Stimulated activated CD4-positive, alpha-beta T cell treated with anti-CD3 and anti-CD28 coated beads, Interleukin-15, amount 100 ng/mL, for 48 hours (primary cell): ENCODE measurements at regions not wholly inside any gene's neighbourhood (a gene's known extent, or its start where the extent isn't known, plus 50 kb on each side); places are given as distances from the start of the nearest gene placed in this dataset.

Experiments used
- DNase-seq, 2 donors: peaks; one replicate each; pipeline ENCODE4 v3.0.0-alpha.2; 2020; ENCODE audit warnings: low read depth in 2 of 2

GRCh38 chr2:215771241-215771640 is 242.1 kb downstream of the MREG start:
- DNase-seq, result no peak

DNA sequence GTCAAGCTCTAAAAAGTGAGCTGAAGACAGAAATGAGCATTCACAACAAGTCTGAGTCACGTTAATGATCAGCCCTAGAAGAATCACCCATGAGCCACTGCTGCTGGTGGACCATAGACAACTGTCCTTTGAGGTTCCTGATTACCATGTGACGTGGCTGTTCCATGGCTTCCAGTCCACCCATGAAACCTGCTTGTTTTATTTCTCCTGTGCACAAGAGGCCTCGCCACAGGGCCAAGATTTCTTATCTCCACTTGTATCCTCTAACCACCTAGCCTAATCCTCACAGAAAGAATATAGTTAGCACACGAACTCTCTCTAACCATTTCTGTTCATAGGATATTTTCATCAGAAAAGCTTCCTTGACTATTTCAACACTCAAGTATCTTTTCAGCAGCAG is 242.7 kb downstream of the MREG start:
- no peak for DNase-seq

GRCh38 chr2:215769246-215769645 is 244.1 kb downstream of the MREG start:
- DNase-seq, result no peak

- no peak for DNase-seq
These were observed 245.7 kb downstream of the MREG start for GRCh38 chr2:215767625-215768024.

- DNase-seq, result no peak
These were observed 247.5 kb downstream of the MREG start for GRCh38 chr2:215765729-215766360.

DNA sequence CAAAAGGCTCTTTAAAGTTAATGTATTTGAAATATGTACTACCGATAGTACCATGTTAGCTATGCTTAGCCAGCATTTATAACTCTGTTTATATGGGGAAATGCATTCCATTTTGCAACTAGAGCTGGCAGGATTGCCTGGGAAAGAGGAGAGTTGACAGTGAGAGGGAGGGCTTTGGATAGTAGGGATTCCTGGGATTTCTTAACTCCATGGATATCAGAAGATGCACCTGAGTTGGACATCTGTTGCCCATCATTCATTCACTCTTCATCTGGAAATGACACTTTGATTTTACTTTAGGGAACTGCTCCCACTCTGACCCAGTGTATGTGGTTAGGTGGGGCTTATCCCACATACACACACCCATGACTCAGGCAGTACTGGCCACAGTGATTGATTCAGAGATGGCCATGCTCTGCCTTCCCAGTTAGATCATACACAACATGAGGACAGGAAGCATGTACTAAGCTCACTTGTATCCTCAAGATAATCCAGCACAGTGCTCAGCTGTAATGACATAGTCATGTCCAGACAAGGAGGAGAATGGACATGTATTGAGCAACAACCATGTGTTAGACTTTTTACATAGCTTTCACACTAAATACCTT is 248.8 kb downstream of the MREG start:
- no peak for DNase-seq

DNA sequence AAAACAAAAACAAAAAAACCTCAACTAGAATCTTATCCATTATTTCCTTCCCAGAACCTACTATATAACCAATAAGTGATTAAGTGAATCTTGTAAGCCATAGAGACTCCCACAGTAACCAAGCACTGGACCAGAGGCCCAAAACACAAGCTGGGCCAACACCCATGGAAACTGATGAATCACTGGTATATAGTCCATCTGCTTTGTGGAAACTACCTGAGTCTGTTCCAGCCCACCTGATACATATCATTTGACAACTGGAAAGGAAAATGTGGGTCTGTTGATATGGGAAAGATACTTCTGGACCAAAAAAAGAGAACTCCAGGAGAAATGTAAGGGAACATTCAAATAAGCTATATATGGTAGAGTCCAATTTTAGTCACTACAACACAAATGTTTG is 252.8 kb downstream of the MREG start:
- no peak for DNase-seq

- DNase-seq, result no peak
These were observed 253.3 kb downstream of the MREG start for GRCh38 chr2:215760091-215760490.

- no peak for DNase-seq
These were observed 254.7 kb downstream of the MREG start for GRCh38 chr2:215758691-215759090.

DNA sequence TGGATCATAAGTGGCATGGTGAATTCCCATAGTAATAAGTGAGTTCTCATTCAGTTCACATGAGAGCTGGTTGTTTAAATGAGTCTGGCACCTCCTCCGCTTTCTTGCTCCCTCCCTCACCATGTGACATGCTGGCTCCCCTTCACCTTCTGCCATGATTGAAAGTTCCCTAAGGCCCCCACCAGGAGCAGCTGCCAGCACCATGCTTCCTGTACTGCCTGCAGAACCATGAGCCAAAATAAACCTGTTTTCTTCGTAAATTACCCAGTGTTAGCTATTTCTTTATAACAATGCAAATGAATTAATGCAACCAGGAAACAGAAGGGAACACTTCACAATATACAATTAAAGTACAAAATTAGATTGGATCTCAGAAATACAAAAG is 257.0 kb downstream of the MREG start:
- no peak for DNase-seq

DNA sequence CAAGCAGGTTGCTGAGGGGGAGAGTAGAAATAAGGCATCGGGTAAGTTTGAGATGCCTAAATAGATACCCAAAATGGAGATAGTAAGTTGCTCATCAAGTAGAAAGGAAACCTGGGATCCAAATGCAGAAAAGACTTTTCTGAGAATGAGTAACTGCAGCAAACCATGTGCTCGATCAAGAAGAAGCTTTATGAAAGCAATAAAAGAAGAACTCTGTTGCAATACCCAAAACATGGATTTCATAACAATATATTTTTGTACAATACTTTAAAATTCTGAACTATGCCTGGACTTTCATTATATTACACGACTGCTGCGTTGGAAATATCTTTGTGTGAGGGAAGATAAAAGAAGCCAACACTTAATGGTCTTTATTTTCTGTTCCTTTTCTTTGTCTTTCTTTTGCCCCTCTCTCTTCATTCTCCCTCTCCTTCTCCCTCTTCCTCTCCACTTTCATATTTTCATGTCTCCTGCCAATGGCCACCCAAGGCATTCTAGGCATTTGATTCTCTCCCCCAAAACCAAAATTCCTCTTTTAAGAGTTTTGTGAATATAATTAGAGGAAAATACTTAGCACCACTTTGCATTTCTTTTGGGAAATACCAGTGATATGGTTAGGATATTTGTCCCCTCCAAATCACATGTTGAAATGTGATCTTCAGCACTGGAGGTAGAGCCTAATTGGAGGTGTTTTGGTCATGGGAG is 257.6 kb downstream of the MREG start:
- no peak for DNase-seq

GRCh38 chr2:215754546-215754945 is 258.8 kb downstream of the MREG start:
- no peak for DNase-seq

DNA sequence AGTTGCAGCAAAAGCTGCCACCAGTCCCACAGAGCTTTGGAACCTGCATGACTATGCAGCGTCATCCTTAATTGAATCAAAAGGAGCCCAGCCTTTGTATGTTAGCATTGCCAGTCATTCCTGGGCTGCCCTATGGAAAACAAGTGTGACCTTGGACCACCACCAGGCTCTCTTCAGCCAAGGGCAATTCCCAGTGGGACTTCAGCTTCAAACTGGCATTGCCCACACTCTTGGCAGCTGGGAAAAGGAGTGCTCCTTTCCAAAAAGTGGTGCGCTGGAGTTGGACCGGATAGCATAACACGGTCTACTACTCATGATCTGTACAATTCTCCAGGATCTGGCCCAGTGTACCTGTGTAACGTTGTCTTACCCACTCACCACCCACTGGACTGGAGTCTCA is 259.5 kb downstream of the MREG start:
- no peak for DNase-seq

- no peak for DNase-seq
These were observed 260.4 kb downstream of the MREG start for GRCh38 chr2:215752991-215753390.

GRCh38 chr2:215752436-215752835 is 260.9 kb downstream of the MREG start:
- DNase-seq, result no peak

GRCh38 chr2:215751911-215752272 is 261.5 kb downstream of the MREG start:
- DNase-seq, result no peak

DNA sequence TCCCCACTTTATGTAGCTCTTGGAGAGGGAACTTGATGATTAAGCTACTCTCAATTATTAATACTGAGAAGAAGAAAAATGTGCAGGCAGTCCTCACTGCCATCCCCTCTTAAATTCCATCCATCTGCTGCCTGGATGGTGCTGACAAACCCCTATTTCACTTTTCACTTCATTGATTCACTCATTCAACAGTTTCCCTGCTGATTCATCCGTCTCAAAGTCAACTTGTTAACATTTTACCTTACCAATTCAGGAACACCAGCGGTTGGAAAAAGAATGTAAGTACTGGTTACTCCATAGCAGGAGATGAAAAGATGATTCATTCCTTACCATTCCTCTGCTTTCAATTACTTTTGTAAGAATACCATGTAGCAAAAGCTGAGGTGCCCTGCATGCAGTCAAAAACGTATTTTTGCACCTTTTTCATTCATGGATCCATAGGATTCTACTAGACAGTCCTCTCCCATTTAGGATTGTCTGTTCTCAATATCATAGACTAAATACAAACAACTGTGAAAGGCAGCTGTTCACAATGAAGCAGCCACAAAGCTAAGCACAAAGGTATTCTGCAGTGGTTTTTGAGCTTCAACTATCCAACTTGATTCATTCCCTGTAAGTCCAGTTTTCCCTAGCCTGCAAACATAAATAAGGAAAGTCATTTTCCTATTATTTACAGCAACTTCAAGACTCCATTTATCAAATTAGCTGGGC is 262.0 kb downstream of the MREG start:
- DNase-seq, result no peak

GRCh38 chr2:215750763-215751162 is 262.6 kb downstream of the MREG start:
- DNase-seq, result no peak

DNA sequence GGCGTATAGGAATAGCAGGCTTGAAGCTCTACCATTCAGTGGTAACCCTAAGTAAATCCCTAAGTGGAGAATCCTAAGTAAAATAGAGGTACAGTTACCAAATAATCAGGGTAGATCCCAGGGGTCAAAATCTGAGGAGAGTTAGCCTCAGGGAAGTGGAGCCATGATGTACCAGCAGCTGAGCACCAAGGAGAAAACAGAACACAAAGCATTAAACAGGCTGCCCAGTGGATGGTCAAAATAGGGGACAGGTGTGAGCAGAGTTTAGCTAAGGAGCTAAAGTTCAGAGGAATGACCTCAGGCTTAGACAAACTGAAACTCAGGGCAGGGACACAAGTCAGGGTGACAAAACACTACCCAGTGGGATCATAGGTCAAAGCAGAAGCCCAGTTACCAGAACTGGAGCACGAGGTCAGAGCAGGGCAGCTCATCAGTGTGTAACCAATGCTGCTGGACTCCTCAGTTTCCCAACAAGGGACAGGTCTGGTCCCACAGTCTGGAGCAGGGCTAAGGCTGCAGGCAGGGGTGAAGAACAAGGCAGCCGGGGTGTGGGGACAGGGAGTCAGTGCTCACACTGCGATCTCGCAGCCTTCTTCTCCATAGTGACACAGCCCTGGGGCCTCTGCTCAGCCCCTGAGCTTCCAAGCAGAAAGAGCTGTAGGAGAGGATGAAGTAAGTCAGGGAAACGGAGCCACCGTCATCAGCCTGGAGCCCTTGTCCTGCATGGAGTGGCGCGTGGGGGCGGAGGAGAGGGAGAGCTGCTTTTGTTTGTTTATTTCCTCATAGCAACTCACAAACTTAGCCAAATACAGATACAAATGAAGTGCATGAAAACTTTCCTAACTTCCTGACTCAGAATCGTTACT is 264.0 kb downstream of the MREG start:
- DNase-seq, result no peak

- DNase-seq, result no peak
These were observed 264.9 kb downstream of the MREG start for GRCh38 chr2:215748446-215748845.

DNA sequence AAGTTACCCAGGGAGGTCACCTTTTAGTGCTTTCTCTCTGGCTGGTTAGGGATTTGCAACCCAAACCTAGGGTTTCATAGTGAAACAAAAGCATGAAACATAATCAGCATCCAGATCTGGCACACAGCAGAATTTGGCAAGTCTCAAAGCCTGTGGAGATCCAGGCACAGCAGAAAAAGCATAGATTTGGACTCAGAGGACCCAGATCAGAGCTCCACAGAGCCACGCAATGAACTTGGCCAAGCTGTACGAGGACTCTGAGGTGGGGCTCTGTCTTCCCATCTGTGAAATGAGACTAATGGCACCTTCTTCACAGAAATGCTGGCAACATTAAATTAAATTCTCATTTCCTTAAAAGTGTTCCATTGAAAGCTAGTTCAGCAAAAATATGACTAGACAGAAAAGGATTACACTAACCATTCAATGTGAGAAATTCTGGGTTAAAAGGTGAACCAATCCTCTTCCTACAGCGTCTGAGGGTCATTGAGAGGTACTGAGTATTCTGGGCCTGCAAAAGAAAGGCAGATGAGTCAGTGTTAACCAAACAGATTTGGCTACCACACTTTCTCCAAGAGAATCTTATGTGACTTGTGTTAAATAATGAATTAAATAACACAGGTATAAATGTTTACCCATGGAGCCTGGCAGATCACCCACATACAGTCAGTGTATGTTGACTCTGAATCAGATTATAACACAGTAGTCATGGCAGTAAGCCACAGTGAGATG is 266.3 kb downstream of the MREG start:
- DNase-seq, result no peak
